ENCODE measurements at regions not wholly inside any gene's neighbourhood (a gene's known extent, or its start where the extent isn't known, plus 50 kb on each side); places are given as distances from the start of the nearest gene placed in this dataset.

GRCh38 chr2:55995902-55996301 lies 72.3 kb upstream of the EFEMP1 start:
- Histone ChIP-seq H3K36me3 (ENCODE audit: control insufficient read depth in 3 of 3, insufficient read depth in 2 of 3, low read depth in 1 of 3, low read length in 3 of 3) (no peaks in the 10 kb centered on the region), H3K27ac (ENCODE audit: low read depth in 1 of 3, low read length in 2 of 3) (no peak overlapping the region), H3K4me1 (ENCODE audit: control insufficient read depth in 3 of 3, insufficient read depth in 2 of 3, low read depth in 1 of 3, low read length in 2 of 3) (no peaks in the 10 kb centered on the region), H3K9me3 (ENCODE audit: control insufficient read depth in 2 of 2, insufficient read depth in 1 of 2, low read depth in 1 of 2, low read length in 1 of 2) (no peaks in the 10 kb centered on the region), H3K27me3 (ENCODE audit: control insufficient read depth in 3 of 3, insufficient read depth in 3 of 3, low read length in 3 of 3) (peaks cover 0 to 2% (median 0%) of the 10 kb centered on the region in 3 donors), H3K4me3 (ENCODE audit: low read depth in 1 of 3, low read length in 3 of 3) (no peak overlapping the region)
- FAIRE-seq (no peak), DNase-seq (no peak)
- WGBS, 3 donors, result 59 to 80% (median 63%) methylated on average over 2 of the region's 2 CpGs

GRCh38 chr2:55999231-55999630 lies 75.6 kb upstream of the EFEMP1 start:
- H3K36me3 ChIP-seq (ENCODE audit: control insufficient read depth in 3 of 3, insufficient read depth in 2 of 3, low read depth in 1 of 3, low read length in 3 of 3), result no peaks in the 10 kb centered on the region
- DNase-seq, result no peak
- no peak overlapping the region for H3K4me3 ChIP-seq (ENCODE audit: low read depth in 1 of 3, low read length in 3 of 3)
- H3K4me1 ChIP-seq (ENCODE audit: control insufficient read depth in 3 of 3, insufficient read depth in 2 of 3, low read depth in 1 of 3, low read length in 2 of 3), result no peaks in the 10 kb centered on the region
- H3K9me3 ChIP-seq (ENCODE audit: control insufficient read depth in 2 of 2, insufficient read depth in 1 of 2, low read depth in 1 of 2, low read length in 1 of 2), result no peaks in the 10 kb centered on the region
- H3K27ac ChIP-seq (ENCODE audit: low read depth in 1 of 3, low read length in 2 of 3), result no peak overlapping the region
- FAIRE-seq, result no peak
- peaks cover 0 to 2% (median 0%) of the 10 kb centered on the region in 3 donors for H3K27me3 ChIP-seq (ENCODE audit: control insufficient read depth in 3 of 3, insufficient read depth in 3 of 3, low read length in 3 of 3)

- Histone ChIP-seq H3K4me3 (ENCODE audit: low read depth in 1 of 3, low read length in 3 of 3) (no peak overlapping the region), H3K36me3 (ENCODE audit: control insufficient read depth in 3 of 3, insufficient read depth in 2 of 3, low read depth in 1 of 3, low read length in 3 of 3) (no peaks in the 10 kb centered on the region), H3K4me1 (ENCODE audit: control insufficient read depth in 3 of 3, insufficient read depth in 2 of 3, low read depth in 1 of 3, low read length in 2 of 3) (no peaks in the 10 kb centered on the region), H3K27ac (ENCODE audit: low read depth in 1 of 3, low read length in 2 of 3) (no peak overlapping the region), H3K9me3 (ENCODE audit: control insufficient read depth in 2 of 2, insufficient read depth in 1 of 2, low read depth in 1 of 2, low read length in 1 of 2) (no peaks in the 10 kb centered on the region), H3K27me3 (ENCODE audit: control insufficient read depth in 3 of 3, insufficient read depth in 3 of 3, low read length in 3 of 3) (peaks cover 0 to 2% (median 0%) of the 10 kb centered on the region in 3 donors)
- DNase-seq, result no peak
- WGBS, 3 donors, result 53 to 58% (median 53%) methylated on average over 2 of the region's 2 CpGs
- no peak for FAIRE-seq
Measured at GRCh38 chr2:55999790-56000189, 76.2 kb upstream of the EFEMP1 start.

- no peak overlapping the region for H3K4me3 ChIP-seq (ENCODE audit: low read depth in 1 of 3, low read length in 3 of 3)
- no peak overlapping the region for H3K27ac ChIP-seq (ENCODE audit: low read depth in 1 of 3, low read length in 2 of 3)
- FAIRE-seq (no peak), DNase-seq (no peak)
- WGBS, 3 donors, result 19 to 31% (median 27%) methylated on average over 1 of the region's 1 CpG
- no peaks in the 10 kb centered on the region for H3K4me1 ChIP-seq (ENCODE audit: control insufficient read depth in 3 of 3, insufficient read depth in 2 of 3, low read depth in 1 of 3, low read length in 2 of 3)
- no peaks in the 10 kb centered on the region for H3K9me3 ChIP-seq (ENCODE audit: control insufficient read depth in 2 of 2, insufficient read depth in 1 of 2, low read depth in 1 of 2, low read length in 1 of 2)
- peaks cover 0 to 2% (median 0%) of the 10 kb centered on the region in 3 donors for H3K27me3 ChIP-seq (ENCODE audit: control insufficient read depth in 3 of 3, insufficient read depth in 3 of 3, low read length in 3 of 3)
- H3K36me3 ChIP-seq (ENCODE audit: control insufficient read depth in 3 of 3, insufficient read depth in 2 of 3, low read depth in 1 of 3, low read length in 3 of 3), result no peaks in the 10 kb centered on the region
Measured at GRCh38 chr2:56001947-56002346, 78.4 kb upstream of the EFEMP1 start.

GRCh38 chr2:56008661-56009431 lies 85.3 kb upstream of the EFEMP1 start:
- no peak overlapping the region for H3K27ac ChIP-seq (ENCODE audit: low read depth in 1 of 3, low read length in 2 of 3)

GRCh38 chr2:56009758-56010458 lies 86.3 kb upstream of the EFEMP1 start:
- no peaks in the 10 kb centered on the region for H3K27me3 ChIP-seq (ENCODE audit: control insufficient read depth in 3 of 3, insufficient read depth in 3 of 3, low read length in 3 of 3)
- H3K4me3 ChIP-seq (ENCODE audit: low read depth in 1 of 3, low read length in 3 of 3), result no peak overlapping the region
- 17 to 25% (median 20%) methylated on average over 3 of the region's 3 CpGs for WGBS, 3 donors
- FAIRE-seq (no peak), DNase-seq (peak; percentile 13 to 55)
- H3K27ac ChIP-seq (ENCODE audit: low read depth in 1 of 3, low read length in 2 of 3), result no peak overlapping the region
- H3K36me3 ChIP-seq (ENCODE audit: control insufficient read depth in 3 of 3, insufficient read depth in 2 of 3, low read depth in 1 of 3, low read length in 3 of 3), result no peaks in the 10 kb centered on the region
- no peaks in the 10 kb centered on the region for H3K9me3 ChIP-seq (ENCODE audit: control insufficient read depth in 2 of 2, insufficient read depth in 1 of 2, low read depth in 1 of 2, low read length in 1 of 2)
- H3K4me1 ChIP-seq (ENCODE audit: control insufficient read depth in 3 of 3, insufficient read depth in 2 of 3, low read depth in 1 of 3, low read length in 2 of 3), result peaks cover 0 to 11% (median 0%) of the 10 kb centered on the region in 3 donors

More at GRCh38 chr2:56008661-56009431, 85.3 kb upstream of the EFEMP1 start:
- H3K36me3 ChIP-seq (ENCODE audit: control insufficient read depth in 3 of 3, insufficient read depth in 2 of 3, low read depth in 1 of 3, low read length in 3 of 3), result no peaks in the 10 kb centered on the region
- 19 to 27% (median 20%) methylated on average over 8 of the region's 8 CpGs for WGBS, 3 donors
- no peaks in the 10 kb centered on the region for H3K9me3 ChIP-seq (ENCODE audit: control insufficient read depth in 2 of 2, insufficient read depth in 1 of 2, low read depth in 1 of 2, low read length in 1 of 2)
- no peak overlapping the region for H3K4me3 ChIP-seq (ENCODE audit: low read depth in 1 of 3, low read length in 3 of 3)
- peaks cover 0 to 11% (median 0%) of the 10 kb centered on the region in 3 donors for H3K4me1 ChIP-seq (ENCODE audit: control insufficient read depth in 3 of 3, insufficient read depth in 2 of 3, low read depth in 1 of 3, low read length in 2 of 3)
- FAIRE-seq (no peak), DNase-seq (peak in 1 of 2 donors; percentile 43)
- H3K27me3 ChIP-seq (ENCODE audit: control insufficient read depth in 3 of 3, insufficient read depth in 3 of 3, low read length in 3 of 3), result no peaks in the 10 kb centered on the region

- 77 to 88% (median 82%) methylated on average over 4 of the region's 4 CpGs for WGBS, 3 donors
- no peaks in the 10 kb centered on the region for H3K27me3 ChIP-seq (ENCODE audit: control insufficient read depth in 3 of 3, insufficient read depth in 3 of 3, low read length in 3 of 3)
Measured at GRCh38 chr2:56011624-56012023, 88.0 kb upstream of the EFEMP1 start.

GRCh38 chr2:56012221-56012765 lies 88.7 kb upstream of the EFEMP1 start:
- FAIRE-seq, result no peak
- Histone ChIP-seq H3K36me3 (ENCODE audit: control insufficient read depth in 3 of 3, insufficient read depth in 2 of 3, low read depth in 1 of 3, low read length in 3 of 3) (no peaks in the 10 kb centered on the region), H3K27ac (ENCODE audit: low read depth in 1 of 3, low read length in 2 of 3) (no peak overlapping the region), H3K27me3 (ENCODE audit: control insufficient read depth in 3 of 3, insufficient read depth in 3 of 3, low read length in 3 of 3) (no peaks in the 10 kb centered on the region), H3K4me1 (ENCODE audit: control insufficient read depth in 3 of 3, insufficient read depth in 2 of 3, low read depth in 1 of 3, low read length in 2 of 3) (peaks cover 0 to 11% (median 0%) of the 10 kb centered on the region in 3 donors), H3K4me3 (ENCODE audit: low read depth in 1 of 3, low read length in 3 of 3) (no peak overlapping the region), H3K9me3 (ENCODE audit: control insufficient read depth in 2 of 2, insufficient read depth in 1 of 2, low read depth in 1 of 2, low read length in 1 of 2) (no peaks in the 10 kb centered on the region)
- DNase-seq, result no peak
- 40 to 63% (median 49%) methylated on average over 1 of the region's 1 CpG for WGBS, 3 donors

More at GRCh38 chr2:56011624-56012023, 88.0 kb upstream of the EFEMP1 start:
- Histone ChIP-seq H3K4me3 (ENCODE audit: low read depth in 1 of 3, low read length in 3 of 3) (no peak overlapping the region), H3K36me3 (ENCODE audit: control insufficient read depth in 3 of 3, insufficient read depth in 2 of 3, low read depth in 1 of 3, low read length in 3 of 3) (no peaks in the 10 kb centered on the region), H3K9me3 (ENCODE audit: control insufficient read depth in 2 of 2, insufficient read depth in 1 of 2, low read depth in 1 of 2, low read length in 1 of 2) (no peaks in the 10 kb centered on the region), H3K4me1 (ENCODE audit: control insufficient read depth in 3 of 3, insufficient read depth in 2 of 3, low read depth in 1 of 3, low read length in 2 of 3) (peaks cover 0 to 11% (median 0%) of the 10 kb centered on the region in 3 donors), H3K27ac (ENCODE audit: low read depth in 1 of 3, low read length in 2 of 3) (no peak overlapping the region)
- DNase-seq, result no peak
- no peak for FAIRE-seq
